Sigmoid colon (tissue), 4 donors: ENCODE measurements at regions not wholly inside any gene's neighbourhood (a gene's known extent, or its start where the extent isn't known, plus 50 kb on each side); places are given as distances from the start of the nearest gene placed in this dataset.

Experiments used
- CTCF ChIP-seq, 4 experiments: fragments of 450-650 bp in 3 of 4; fragments of 200-600 bp in 1 of 4; IDR thresholded peaks; one replicate each; pipeline ENCODE4 v1.5.1; 2016 to 2019; ENCODE audit warnings: antibody characterized with exemption in 4 of 4, mild to moderate bottlenecking in 3 of 4, moderate library complexity in 2 of 4
- EP300 ChIP-seq, 4 donors: sonication (generic); formaldehyde crosslinking; IDR thresholded peaks; one replicate each; pipeline ENCODE4 v1.6.1; 2017; ENCODE audit warnings: antibody characterized with exemption in 4 of 4

- no peak for TF ChIP-seq CTCF (IDR thresholded peaks at IDR 0.05)
- TF ChIP-seq EP300 (IDR thresholded peaks at IDR 0.05), result no peak
Observed at GRCh38 chr6:66858196-66858595, 1151.2 kb upstream of the EYS start.
